K562 (cell line): ENCODE measurements at regions not wholly inside any gene's neighbourhood (a gene's known extent, or its start where the extent isn't known, plus 50 kb on each side); places are given as distances from the start of the nearest gene placed in this dataset.

Source experiments
- ATAC-seq: fragments of 200-7000 bp; cut with Tn5 transposase; 3 replicates; pipeline ENCODE4 v1.9.1; 2020; ENCODE audit warnings: moderate library complexity
- BruUV-seq: library from RNA; stranded (reverse); fragments of 400-500 nt; replicated peaks from 2 replicates; lab custom pipeline; 2021; lab: Mats Ljungman, UMichigan
- CTCF ChIA-PET: fragments of 300-600 bp; formaldehyde crosslinking; extraction: SDS; loops from one replicate; lab custom pipeline; 2021; ENCODE audit warnings: low intra/inter-chr PET ratio; lab: Yijun Ruan, JAX
- POLR2A ChIA-PET: fragments of 300-600, 350-650 bp; sonication (Branson Sonifier 250); formaldehyde crosslinking; extraction: SDS; loops from one replicate; lab custom pipeline; 2021; ENCODE audit warnings: antibody characterized with exemption, inconsistent platforms; lab: Yijun Ruan, JAX
- DNase-seq, 4 experiments: peaks; one replicate each; pipeline versions ENCODE4 v3.0.0 to v3.0.0-alpha.2; 2011 to 2018; ENCODE audit warnings: low spot score in 3 of 4, mixed read lengths in 3 of 4; ENCODE audit errors: extremely low read depth in 1 of 4
- FAIRE-seq: peaks from 2 replicates; lab custom pipeline; 2011; peaks lifted over from hg19 to GRCh38; lab: Jason Lieb, UNC
- H2AFZ ChIP-seq: 2 replicates; pipeline ENCODE4 v1.6.0; 2011; ENCODE audit warnings: low read depth, low read length, control low read depth, inconsistent platforms
- H3K27ac ChIP-seq: fragments of 200-600 bp; 3 replicates; pipeline ENCODE4 v1.8.0; 2011; ENCODE audit warnings: low read depth, mild to moderate bottlenecking, control low read depth, inconsistent platforms, low read length, moderate library complexity, mixed read lengths; ENCODE audit errors: extremely low read depth
- H3K27me3 ChIP-seq, 2 experiments: fragments of 300-600 bp in 1 of 2; 2 replicates in 1 of 2; 3 replicates in 1 of 2; pipeline versions ENCODE4 v1.6.0 to v1.8.0; 2011; ENCODE audit warnings: inconsistent platforms in 2 of 2, low read length in 2 of 2, mild to moderate bottlenecking in 1 of 2, mixed read lengths in 1 of 2, moderate library complexity in 1 of 2; ENCODE audit not compliant: control insufficient read depth in 2 of 2, insufficient read depth in 2 of 2
- H3K36me3 ChIP-seq: fragments of 300-600 bp; 3 replicates; pipeline ENCODE4 v1.8.0; 2011; ENCODE audit warnings: mild to moderate bottlenecking, low read length, inconsistent platforms; ENCODE audit not compliant: control insufficient read depth, insufficient read depth
- H3K4me1 ChIP-seq, 2 experiments: fragments of 200-600 bp in 1 of 2; replicated peaks in 1 of 2; 2 replicates in 1 of 2; 3 replicates in 1 of 2; pipeline versions ENCODE4 v1.5.1 to v1.8.0; 2011; ENCODE audit warnings: inconsistent platforms in 2 of 2, low read length in 2 of 2, mild to moderate bottlenecking in 1 of 2, mixed read lengths in 1 of 2, moderate library complexity in 1 of 2; ENCODE audit not compliant: control insufficient read depth in 2 of 2, insufficient read depth in 2 of 2
- H3K4me2 ChIP-seq: 2 replicates; pipeline ENCODE4 v1.6.1; 2011; ENCODE audit warnings: low read length, control low read depth, inconsistent platforms, mixed read lengths; ENCODE audit not compliant: insufficient read depth
- H3K4me3 ChIP-seq: fragments of 200-600 bp; sonication (generic), shearing (Covaris generic); 2 replicates; pipeline ENCODE4 v1.5.1; 2016; ENCODE audit warnings: control low read depth, inconsistent platforms
- H3K79me2 ChIP-seq: fragments of 200-600 bp; 3 replicates; pipeline ENCODE4 v1.8.0; 2011; ENCODE audit warnings: low read length, inconsistent platforms; ENCODE audit not compliant: control insufficient read depth, insufficient read depth
- H3K9ac ChIP-seq, 2 experiments: 2 replicates each; pipeline versions ENCODE4 v1.6.0 to v1.6.1; 2011; ENCODE audit warnings: low read depth in 2 of 2, low read length in 2 of 2, control low read depth in 1 of 2, inconsistent platforms in 1 of 2, mild to moderate bottlenecking in 1 of 2, mixed read lengths in 1 of 2; ENCODE audit not compliant: insufficient read depth in 1 of 2
- H3K9me1 ChIP-seq: one replicate; pipeline ENCODE4 v1.6.0; 2011; ENCODE audit warnings: inconsistent platforms, mild to moderate bottlenecking, low read length, moderate library complexity; ENCODE audit not compliant: control insufficient read depth, insufficient read depth
- H3K9me3 ChIP-seq: replicated peaks from 2 replicates; pipeline ENCODE4 v1.5.1; 2011; ENCODE audit warnings: low read depth, low read length, inconsistent platforms; ENCODE audit not compliant: control insufficient read depth, insufficient read depth
- H4K20me1 ChIP-seq: replicated peaks from 2 replicates; pipeline ENCODE4 v1.6.1; 2011; ENCODE audit warnings: low read length, inconsistent platforms, mixed read lengths; ENCODE audit not compliant: control insufficient read depth, insufficient read depth
- ATF7 ChIP-seq: fragments of 450-650 bp; IDR thresholded peaks from 2 replicates; pipeline ENCODE4 v1.7.1; 2014; ENCODE audit warnings: mild to moderate bottlenecking, moderate library complexity
- BDP1 ChIP-seq: IDR thresholded peaks from 3 replicates; pipeline ENCODE4 v1.6.1; 2011; ENCODE audit not compliant: insufficient read length, insufficient read depth
- CCNT2 ChIP-seq: IDR thresholded peaks from 2 replicates; pipeline ENCODE4 v1.6.1; 2011; ENCODE audit warnings: borderline replicate concordance, low read depth, mild to moderate bottlenecking, moderate library complexity, mixed read lengths, low read length; ENCODE audit not compliant: insufficient read length; ENCODE audit errors: extremely low read depth
- MGA ChIP-seq: fragments of 450-650 bp; IDR thresholded peaks from 2 replicates; pipeline ENCODE4 v1.6.1; 2016; ENCODE audit warnings: mild to moderate bottlenecking, moderate library complexity
- PATZ1 ChIP-seq: fragments of 250-450 bp; sonication (Bioruptor Pico); IDR thresholded peaks from 2 replicates; pipeline ENCODE4 v1.5.0; 2020; ENCODE audit warnings: mild to moderate bottlenecking, borderline replicate concordance
- PCBP1 ChIP-seq: fragments of 200-400 bp; formaldehyde crosslinking; IDR thresholded peaks from 2 replicates; pipeline ENCODE4 v1.6.1; 2018; ENCODE audit warnings: mild to moderate bottlenecking, low read depth, low read length; ENCODE audit not compliant: poor library complexity, severe bottlenecking
- PRPF4 ChIP-seq: fragments of 200-400 bp; formaldehyde crosslinking; IDR thresholded peaks from one replicate; pipeline ENCODE4 v1.6.1; 2017; ENCODE audit warnings: low read length, low read depth, mild to moderate bottlenecking; ENCODE audit not compliant: insufficient read depth, poor library complexity, severe bottlenecking
- RNF2 ChIP-seq: sonication (generic); IDR thresholded peaks from 2 replicates; pipeline ENCODE4 v1.6.1; 2016
- SP2 ChIP-seq: IDR thresholded peaks from 2 replicates; pipeline ENCODE4 v1.6.1; 2011; ENCODE audit warnings: mild to moderate bottlenecking, low read depth, low read length, moderate library complexity; ENCODE audit not compliant: poor library complexity, severe bottlenecking; ENCODE audit errors: extremely low read depth
- WGBS: fragments of 100-300 bp; shearing (Covaris generic); methylation state at CpG from one replicate; pipeline ENCODE4 v1.1.6; 2016; ENCODE audit warnings: low coverage, mixed read lengths; ENCODE audit not compliant: insufficient coverage; ENCODE audit errors: missing lambda C conversion rate; 5-methylcytosine and 5-hydroxymethylcytosine counted together
- in situ Hi-C: fragments of 300-500 bp; cut with MboI; formaldehyde crosslinking; loops from 4 replicates; pipeline ENCODE4 v1.15.0; 2018; ENCODE audit warnings: inconsistent platforms, mixed read lengths
- intact Hi-C: fragments of 100-400 bp; cut with micrococcal nuclease; formaldehyde crosslinking; loops from 2 replicates; pipeline ENCODE4 v1.14.2; 2022

GRCh38 chr2:176582176-176582575, 312.9 kb downstream of the MTX2 start:
- no peak overlapping the region for H3K4me2 ChIP-seq
- no peak for ATAC-seq
- peaks cover 0 to 2% of the 10 kb centered on the region in 2 experiments; a peak in 1 of 5 replicates for H3K27me3 ChIP-seq
- intact Hi-C loops, result no loop called here
- no peaks in the 10 kb centered on the region for H3K79me2 ChIP-seq
- no peaks in the 10 kb centered on the region for H4K20me1 ChIP-seq
- CTCF ChIA-PET, result no interaction called here
- in situ Hi-C loops, result no loop called here
- H3K9me3 ChIP-seq, result no peaks in the 10 kb centered on the region
- no peak for DNase-seq
- H3K9ac ChIP-seq, result no peak overlapping the region
- no peak for FAIRE-seq
- 0% methylated on average over 2 of the region's 2 CpGs for WGBS
- H3K36me3 ChIP-seq, result no peaks in the 10 kb centered on the region
- POLR2A ChIA-PET, result no interaction called here
- no peak overlapping the region for H3K27ac ChIP-seq
- no peaks in the 10 kb centered on the region for H3K9me1 ChIP-seq
- no peak overlapping the region for H3K4me3 ChIP-seq
- no peaks in the 10 kb centered on the region for H3K4me1 ChIP-seq
- BruUV-seq, result no TSS peak
- H2AFZ ChIP-seq, result no peak overlapping the region
- TF ChIP-seq PATZ1 (CRISPR knock-in tag) (no peak), PRPF4 (no peak), SP2 (no peak), MGA (no peak), RNF2 (no peak), BDP1 (no peak), CCNT2 (no peak), ATF7 (no peak), PCBP1 (no peak)
